Right hindlimb (tissue), 1 donor: ENCODE measurements at regions not wholly inside any gene's neighbourhood (a gene's known extent, or its start where the extent isn't known, plus 50 kb on each side); places are given as distances from the start of the nearest gene placed in this dataset.
"Not testable (repeated sequence)": the region's sequence is repeated elsewhere in the genome, so short reads cannot be mapped to it uniquely, and the experiment has no call there.

Source experiments
- DNase-seq: peaks from one replicate; pipeline ENCODE4 v3.0.0-alpha.2; 2018

- no peak for DNase-seq
Observed at GRCh38 chr6:135605278-135605790, 107.8 kb upstream of the AHI1 start.

- DNase-seq, result no peak
Observed at GRCh38 chr6:135606392-135606791, 108.9 kb upstream of the AHI1 start.

- no peak for DNase-seq
Observed at GRCh38 chr6:135608031-135608430, 110.5 kb upstream of the AHI1 start.

GRCh38 chr6:135610192-135610591 lies 112.7 kb upstream of the AHI1 start:
- not testable (repeated sequence) for DNase-seq

- DNase-seq, result no peak
Observed at GRCh38 chr6:135616655-135617054, 119.1 kb upstream of the AHI1 start.

- DNase-seq, result no peak
Observed at GRCh38 chr6:135617222-135617621, 119.7 kb upstream of the AHI1 start.

GRCh38 chr6:135622081-135622480 lies 124.5 kb upstream of the AHI1 start:
- DNase-seq, result no peak

- no peak for DNase-seq
Observed at GRCh38 chr6:135623979-135624378, 126.4 kb upstream of the AHI1 start.

- DNase-seq, result no peak
Observed at GRCh38 chr6:135624402-135625295, 127.1 kb upstream of the AHI1 start.

- not testable (repeated sequence) for DNase-seq
Observed at GRCh38 chr6:135626001-135626400, 128.5 kb upstream of the AHI1 start.

GRCh38 chr6:135627092-135627715 lies 129.7 kb upstream of the AHI1 start:
- no peak for DNase-seq

GRCh38 chr6:135630789-135631376 lies 133.3 kb upstream of the AHI1 start:
- peak; percentile 25 for DNase-seq

- no peak for DNase-seq
Observed at GRCh38 chr6:135631821-135632220, 134.3 kb upstream of the AHI1 start.

- DNase-seq, result no peak
Observed at GRCh38 chr6:135633573-135633972, 136.0 kb upstream of the AHI1 start.

- no peak for DNase-seq
Observed at GRCh38 chr6:135637701-135638100, 140.2 kb upstream of the AHI1 start.

GRCh38 chr6:135638108-135638507 lies 140.6 kb upstream of the AHI1 start:
- DNase-seq, result no peak

- DNase-seq, result no peak
Observed at GRCh38 chr6:135640048-135640447, 142.5 kb upstream of the AHI1 start.

- no peak for DNase-seq
Observed at GRCh38 chr6:135640449-135641111, 143.0 kb upstream of the AHI1 start.

GRCh38 chr6:135642912-135643311 lies 145.4 kb upstream of the AHI1 start:
- no peak for DNase-seq

GRCh38 chr6:135644394-135644793 lies 146.9 kb upstream of the AHI1 start:
- no peak for DNase-seq

- no peak for DNase-seq
Observed at GRCh38 chr6:135647521-135647920, 150.0 kb upstream of the AHI1 start.

GRCh38 chr6:135651964-135652755 lies 154.6 kb upstream of the AHI1 start:
- no peak for DNase-seq
